ENCODE measurements at regions not wholly inside any gene's neighbourhood (a gene's known extent, or its start where the extent isn't known, plus 50 kb on each side); places are given as distances from the start of the nearest gene placed in this dataset.

DNA sequence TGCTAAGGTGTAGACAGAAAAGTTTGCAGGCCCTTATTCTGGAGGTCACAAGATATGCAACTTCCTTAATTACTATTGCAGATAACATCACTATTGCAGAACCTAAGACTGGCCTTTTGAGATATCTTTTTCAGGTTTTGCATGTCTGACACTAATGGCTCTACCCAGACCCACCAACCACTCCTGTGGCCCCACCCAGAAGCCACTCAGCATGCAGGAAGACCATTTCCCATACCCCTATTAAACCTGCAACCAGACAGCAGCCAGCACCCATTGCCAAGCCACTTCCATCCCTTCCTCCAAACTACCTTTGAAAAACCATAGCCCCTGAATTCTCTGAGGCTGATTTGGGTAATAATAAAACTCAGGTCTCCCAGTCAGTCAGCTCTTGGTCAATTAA lies 297.6 kb downstream of the SLITRK6 start:
- TF ChIP-seq, protein P1, sequence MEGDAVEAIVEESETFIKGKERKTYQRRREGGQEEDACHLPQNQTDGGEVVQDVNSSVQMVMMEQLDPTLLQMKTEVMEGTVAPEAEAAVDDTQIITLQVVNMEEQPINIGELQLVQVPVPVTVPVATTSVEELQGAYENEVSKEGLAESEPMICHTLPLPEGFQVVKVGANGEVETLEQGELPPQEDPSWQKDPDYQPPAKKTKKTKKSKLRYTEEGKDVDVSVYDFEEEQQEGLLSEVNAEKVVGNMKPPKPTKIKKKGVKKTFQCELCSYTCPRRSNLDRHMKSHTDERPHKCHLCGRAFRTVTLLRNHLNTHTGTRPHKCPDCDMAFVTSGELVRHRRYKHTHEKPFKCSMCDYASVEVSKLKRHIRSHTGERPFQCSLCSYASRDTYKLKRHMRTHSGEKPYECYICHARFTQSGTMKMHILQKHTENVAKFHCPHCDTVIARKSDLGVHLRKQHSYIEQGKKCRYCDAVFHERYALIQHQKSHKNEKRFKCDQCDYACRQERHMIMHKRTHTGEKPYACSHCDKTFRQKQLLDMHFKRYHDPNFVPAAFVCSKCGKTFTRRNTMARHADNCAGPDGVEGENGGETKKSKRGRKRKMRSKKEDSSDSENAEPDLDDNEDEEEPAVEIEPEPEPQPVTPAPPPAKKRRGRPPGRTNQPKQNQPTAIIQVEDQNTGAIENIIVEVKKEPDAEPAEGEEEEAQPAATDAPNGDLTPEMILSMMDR (conservative IDR thresholded peaks at IDR 0.05; ENCODE audit: low read depth, low read length) = no peak
- no peak for DNase-seq (ENCODE audit: low read depth)
- no peak overlapping the region for H3K4me3 ChIP-seq (ENCODE audit: low read length)

DNA sequence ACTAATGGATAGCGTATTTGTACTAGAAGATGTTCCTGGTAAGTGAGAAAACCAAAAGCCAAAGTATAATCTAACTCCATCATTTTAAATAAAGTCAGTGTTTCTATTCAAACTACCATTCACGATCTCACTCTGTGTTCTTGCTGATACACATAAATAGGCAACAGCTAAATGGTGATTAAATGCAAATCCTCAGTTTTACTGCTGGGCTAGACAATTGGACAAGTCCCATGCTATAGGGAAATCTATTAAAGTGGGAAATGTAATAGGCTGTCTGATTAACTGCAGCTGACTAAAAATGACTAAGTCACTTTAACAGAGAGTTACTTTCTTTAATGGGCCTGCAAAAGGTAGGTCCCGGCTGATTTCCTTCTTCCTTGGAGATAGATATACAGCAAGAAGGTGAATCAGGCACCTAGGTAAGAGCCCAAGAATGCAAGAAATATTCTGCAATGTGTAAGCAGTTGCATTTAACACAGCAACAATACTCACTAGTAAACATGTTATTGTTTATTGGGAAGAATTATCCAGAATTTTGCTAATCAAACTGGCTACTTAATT lies 298.4 kb downstream of the SLITRK6 start:
- TF ChIP-seq, protein P1 (conservative IDR thresholded peaks at IDR 0.05; ENCODE audit: low read depth, low read length) = no peak
- no peak overlapping the region for H3K4me3 ChIP-seq (ENCODE audit: low read length)
- no peak for DNase-seq (ENCODE audit: low read depth)

DNA sequence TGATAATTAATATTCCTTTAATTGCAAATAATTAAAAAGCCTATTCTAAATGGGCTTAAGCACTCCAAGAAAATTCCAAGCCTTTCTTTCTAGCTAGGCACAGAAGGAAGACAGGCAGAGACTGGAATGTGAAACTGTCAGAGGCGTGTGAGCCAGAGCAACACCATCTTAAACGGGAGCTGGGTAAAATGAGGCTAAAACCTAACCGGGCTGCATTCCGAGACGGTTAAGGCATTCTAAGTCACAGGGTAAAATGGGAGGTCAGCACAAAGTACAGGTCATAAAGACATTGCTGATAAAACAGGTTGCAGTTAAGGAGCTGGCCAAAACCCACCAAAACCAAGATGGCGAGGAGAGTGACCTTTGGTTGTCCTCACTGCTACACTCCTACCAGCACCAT lies 300.4 kb downstream of the SLITRK6 start:
- H3K4me3 ChIP-seq (ENCODE audit: low read length) = no peak overlapping the region
- TF ChIP-seq, protein P1 (conservative IDR thresholded peaks at IDR 0.05; ENCODE audit: low read depth, low read length) = no peak
- DNase-seq (ENCODE audit: low read depth) = no peak

DNA sequence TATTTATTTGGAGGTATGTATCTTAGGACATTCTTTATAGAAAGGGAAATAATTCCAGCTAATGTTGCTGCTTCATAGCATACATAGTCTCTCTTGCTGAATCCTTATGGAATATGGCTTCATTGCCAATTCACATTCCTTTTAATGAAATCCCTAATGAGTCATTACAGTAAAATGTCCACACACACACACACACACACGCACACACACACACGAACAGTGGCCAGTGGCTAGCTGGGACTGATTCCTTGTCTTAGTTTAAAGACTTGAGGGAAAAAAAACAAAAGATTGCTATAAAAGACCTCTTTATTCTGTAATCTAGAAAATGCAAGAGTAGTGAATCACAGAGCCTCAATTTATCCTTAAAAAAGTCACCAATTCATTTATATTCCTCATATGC lies 301.6 kb downstream of the SLITRK6 start:
- TF ChIP-seq, protein P1 (conservative IDR thresholded peaks at IDR 0.05; ENCODE audit: low read depth, low read length) = no peak
- no peak overlapping the region for H3K4me3 ChIP-seq (ENCODE audit: low read length)
- peak; percentile 95 for DNase-seq (ENCODE audit: low read depth)

DNA sequence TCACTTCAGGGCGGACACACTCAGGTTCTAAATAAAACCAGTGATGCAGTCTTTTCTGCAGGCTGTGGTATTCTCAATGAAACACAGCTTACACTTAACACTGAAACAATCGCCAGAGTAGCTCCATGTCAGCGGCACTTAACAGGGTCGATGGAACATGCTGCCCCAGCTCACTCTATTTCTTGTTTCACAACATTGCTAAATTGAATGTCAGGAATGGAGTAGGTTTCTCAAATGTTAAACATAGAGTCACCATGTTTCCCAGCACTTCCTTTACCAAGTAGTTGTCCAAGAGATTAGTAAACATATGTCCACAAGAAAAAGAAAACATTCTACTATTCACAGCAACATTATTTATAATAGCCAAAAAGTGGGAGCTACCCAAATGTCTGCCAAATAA lies 306.9 kb downstream of the SLITRK6 start:
- DNase-seq (ENCODE audit: low read depth) = no peak
- no peak overlapping the region for H3K4me3 ChIP-seq (ENCODE audit: low read length)
- TF ChIP-seq, protein P1 (conservative IDR thresholded peaks at IDR 0.05; ENCODE audit: low read depth, low read length) = no peak

DNA sequence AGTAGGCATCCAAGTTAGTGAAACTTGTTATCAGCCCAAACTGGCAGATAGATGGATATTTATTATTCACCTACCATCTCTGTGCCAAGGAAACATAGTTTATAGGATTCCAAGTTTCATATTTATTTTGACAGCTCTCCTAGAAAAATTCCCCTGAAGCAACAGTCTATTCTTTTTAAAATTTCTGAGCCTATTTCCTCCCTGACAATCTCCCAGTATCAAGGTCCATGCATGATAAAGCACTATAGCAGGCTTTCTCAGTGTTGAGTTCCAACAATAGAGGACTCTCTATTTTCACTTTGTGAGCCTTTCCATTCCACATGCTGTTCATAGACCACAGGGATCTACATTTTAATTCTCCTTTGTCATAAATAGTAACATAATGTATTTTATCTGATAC lies 312.6 kb downstream of the SLITRK6 start:
- no peak for DNase-seq (ENCODE audit: low read depth)
- TF ChIP-seq, protein P1 (conservative IDR thresholded peaks at IDR 0.05; ENCODE audit: low read depth, low read length) = no peak
- H3K4me3 ChIP-seq (ENCODE audit: low read length) = no peak overlapping the region

DNA sequence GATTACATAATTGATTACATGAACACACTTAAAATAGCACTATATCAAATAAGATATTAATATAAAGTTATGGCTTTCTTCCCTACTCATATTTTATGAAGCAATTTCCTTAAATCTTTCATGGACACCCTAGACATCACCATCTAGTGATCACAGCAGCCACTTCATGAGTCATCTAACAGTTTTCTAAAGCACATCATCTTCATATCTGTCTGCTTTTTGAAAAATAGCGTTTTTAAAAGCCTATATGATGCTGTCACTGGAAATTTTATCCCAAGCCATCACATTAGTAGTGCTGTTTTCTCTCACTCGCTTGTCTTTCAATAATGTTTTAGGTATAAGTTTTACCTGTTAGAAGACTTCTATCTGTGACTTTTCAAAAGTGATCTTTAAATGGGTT lies 326.1 kb downstream of the SLITRK6 start:
- H3K4me3 ChIP-seq (ENCODE audit: low read length) = no peak overlapping the region
- TF ChIP-seq, protein P1 (conservative IDR thresholded peaks at IDR 0.05; ENCODE audit: low read depth, low read length) = no peak
- no peak for DNase-seq (ENCODE audit: low read depth)

Measured in retinal pigment epithelial cell (primary cell).